ENCODE measurements at regions not wholly inside any gene's neighbourhood (a gene's known extent, or its start where the extent isn't known, plus 50 kb on each side); places are given as distances from the start of the nearest gene placed in this dataset.
"Not testable (repeated sequence)": the region's sequence is repeated elsewhere in the genome, so short reads cannot be mapped to it uniquely, and the experiment has no call there.

DNA sequence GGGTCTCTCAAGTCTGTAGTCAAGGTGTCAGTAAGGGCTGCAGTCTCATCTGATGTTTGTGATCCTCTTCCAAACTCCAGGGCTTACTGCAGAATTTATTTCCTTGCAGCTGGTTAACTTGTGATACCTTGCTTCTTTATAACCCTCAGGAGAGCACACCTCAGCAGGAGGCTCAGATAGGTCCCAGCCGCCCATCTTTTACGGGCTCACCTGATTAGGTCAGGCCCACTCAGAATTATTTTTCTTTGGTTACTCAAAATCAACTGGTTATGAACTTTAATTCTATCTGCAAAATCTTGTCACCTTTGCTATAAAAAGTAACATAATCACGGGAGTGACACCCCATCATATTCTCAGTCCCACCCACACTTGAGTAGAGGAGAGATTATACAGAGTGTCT lies 99.9 kb upstream of the BEND4 start:
- Mint-ChIP-seq H3K4me3 (ENCODE audit: low read depth, unreplicated experiment) (no peak overlapping the region), H3K4me1 (ENCODE audit: low read depth, unreplicated experiment) (no peaks in the 10 kb centered on the region), H3K27ac (ENCODE audit: unreplicated experiment) (no peak overlapping the region), H3K9me3 (ENCODE audit: low read depth, unreplicated experiment) (no peaks in the 10 kb centered on the region), H3K27me3 (ENCODE audit: unreplicated experiment) (peaks cover 27% of the 10 kb centered on the region), H3K36me3 (ENCODE audit: insufficient read depth, unreplicated experiment) (no peaks in the 10 kb centered on the region)
- no peak for DNase-seq
- intact Hi-C loops (cut with micrococcal nuclease; ENCODE audit: unreplicated experiment), result no loop called here
- CTCF ChIA-PET, result no interaction called here
- TF ChIP-seq, protein P1, sequence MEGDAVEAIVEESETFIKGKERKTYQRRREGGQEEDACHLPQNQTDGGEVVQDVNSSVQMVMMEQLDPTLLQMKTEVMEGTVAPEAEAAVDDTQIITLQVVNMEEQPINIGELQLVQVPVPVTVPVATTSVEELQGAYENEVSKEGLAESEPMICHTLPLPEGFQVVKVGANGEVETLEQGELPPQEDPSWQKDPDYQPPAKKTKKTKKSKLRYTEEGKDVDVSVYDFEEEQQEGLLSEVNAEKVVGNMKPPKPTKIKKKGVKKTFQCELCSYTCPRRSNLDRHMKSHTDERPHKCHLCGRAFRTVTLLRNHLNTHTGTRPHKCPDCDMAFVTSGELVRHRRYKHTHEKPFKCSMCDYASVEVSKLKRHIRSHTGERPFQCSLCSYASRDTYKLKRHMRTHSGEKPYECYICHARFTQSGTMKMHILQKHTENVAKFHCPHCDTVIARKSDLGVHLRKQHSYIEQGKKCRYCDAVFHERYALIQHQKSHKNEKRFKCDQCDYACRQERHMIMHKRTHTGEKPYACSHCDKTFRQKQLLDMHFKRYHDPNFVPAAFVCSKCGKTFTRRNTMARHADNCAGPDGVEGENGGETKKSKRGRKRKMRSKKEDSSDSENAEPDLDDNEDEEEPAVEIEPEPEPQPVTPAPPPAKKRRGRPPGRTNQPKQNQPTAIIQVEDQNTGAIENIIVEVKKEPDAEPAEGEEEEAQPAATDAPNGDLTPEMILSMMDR (IDR thresholded peaks at IDR 0.05; ENCODE audit: unreplicated experiment), result no peak
- BruUV-seq (replicated peaks), result no TSS peak

DNA sequence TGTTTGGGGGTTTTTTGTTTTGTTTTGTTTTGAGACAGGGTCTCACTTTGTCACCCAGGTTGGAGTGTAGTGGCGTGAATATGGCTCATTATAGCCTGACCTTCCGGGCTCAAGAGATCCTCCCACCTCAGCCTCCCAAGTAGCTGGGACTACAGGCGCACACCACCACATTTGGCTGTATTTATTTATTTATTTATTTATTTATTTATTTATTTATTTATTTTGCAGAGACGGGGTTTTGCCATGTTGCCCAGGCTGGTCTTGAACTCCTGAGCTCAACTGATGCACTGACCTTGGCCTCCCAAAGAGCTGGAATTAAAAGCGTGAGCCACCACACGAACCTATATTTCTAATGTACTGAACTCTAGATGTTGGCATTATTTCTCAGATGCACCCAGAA lies 105.2 kb upstream of the BEND4 start:
- H3K36me3 Mint-ChIP-seq (ENCODE audit: insufficient read depth, unreplicated experiment); H3K27ac Mint-ChIP-seq (ENCODE audit: unreplicated experiment); H3K27me3 Mint-ChIP-seq (ENCODE audit: unreplicated experiment); H3K4me3 Mint-ChIP-seq (ENCODE audit: low read depth, unreplicated experiment); H3K4me1 Mint-ChIP-seq (ENCODE audit: low read depth, unreplicated experiment); intact Hi-C loops (cut with micrococcal nuclease; ENCODE audit: unreplicated experiment); DNase-seq; BruUV-seq (replicated peaks); H3K9me3 Mint-ChIP-seq (ENCODE audit: low read depth, unreplicated experiment); CTCF ChIA-PET: not testable (repeated sequence)

DNA sequence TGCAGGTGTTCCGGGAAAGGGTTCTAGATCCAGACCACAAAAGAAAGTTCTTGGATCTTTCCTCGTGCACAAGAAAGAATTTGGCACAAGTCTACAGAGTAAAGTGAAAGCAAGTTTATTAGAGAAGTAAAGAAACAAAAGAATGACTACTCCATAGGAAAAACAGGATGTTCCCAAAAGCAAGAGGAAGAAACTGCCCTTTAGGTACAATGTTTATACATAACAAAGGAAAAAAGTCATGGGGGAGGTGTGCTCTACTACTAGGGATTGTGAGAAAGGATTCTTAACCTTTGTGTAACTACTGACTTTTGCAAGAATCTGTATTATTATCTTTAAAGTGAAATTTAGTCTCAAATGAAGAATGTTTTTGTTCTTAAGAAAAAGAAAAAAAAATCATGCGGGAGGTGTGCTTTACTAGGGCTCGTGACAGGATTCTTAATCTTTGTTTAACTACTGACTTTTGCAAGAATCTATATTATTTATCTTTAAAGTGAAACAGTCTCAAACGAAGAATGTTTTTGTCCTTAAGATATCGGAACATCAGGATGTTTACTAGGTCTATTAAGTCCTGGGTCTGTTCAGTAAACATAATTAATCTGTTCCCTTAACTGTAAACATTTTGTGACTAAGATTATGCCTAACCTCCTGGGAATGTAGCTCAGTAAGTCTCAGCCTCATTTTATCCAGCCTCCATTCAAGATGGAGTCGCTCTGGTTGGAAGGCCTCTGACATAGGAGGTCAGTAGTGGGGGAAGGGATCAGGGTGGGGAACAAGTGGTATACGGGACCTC lies 110.4 kb upstream of the BEND4 start:
- CTCF ChIA-PET, result interaction anchor here (0.6 kb wide), 1 partner anchor 186 kb away, joined by 3 read pairs; no protein-coding TSS in a partner anchor
- intact Hi-C loops (cut with micrococcal nuclease; ENCODE audit: unreplicated experiment), result no loop called here
- TF ChIP-seq, protein P1 (IDR thresholded peaks at IDR 0.05; ENCODE audit: unreplicated experiment), result no peak
- no TSS peak for BruUV-seq (replicated peaks)
- no peaks in the 10 kb centered on the region for H3K36me3 Mint-ChIP-seq (ENCODE audit: insufficient read depth, unreplicated experiment)
- DNase-seq, result no peak
- no peaks in the 10 kb centered on the region for H3K9me3 Mint-ChIP-seq (ENCODE audit: low read depth, unreplicated experiment)
- H3K4me1 Mint-ChIP-seq (ENCODE audit: low read depth, unreplicated experiment), result no peaks in the 10 kb centered on the region
- no peak overlapping the region for H3K27ac Mint-ChIP-seq (ENCODE audit: unreplicated experiment)
- H3K27me3 Mint-ChIP-seq (ENCODE audit: unreplicated experiment), result no peaks in the 10 kb centered on the region
- H3K4me3 Mint-ChIP-seq (ENCODE audit: low read depth, unreplicated experiment), result no peak overlapping the region

DNA sequence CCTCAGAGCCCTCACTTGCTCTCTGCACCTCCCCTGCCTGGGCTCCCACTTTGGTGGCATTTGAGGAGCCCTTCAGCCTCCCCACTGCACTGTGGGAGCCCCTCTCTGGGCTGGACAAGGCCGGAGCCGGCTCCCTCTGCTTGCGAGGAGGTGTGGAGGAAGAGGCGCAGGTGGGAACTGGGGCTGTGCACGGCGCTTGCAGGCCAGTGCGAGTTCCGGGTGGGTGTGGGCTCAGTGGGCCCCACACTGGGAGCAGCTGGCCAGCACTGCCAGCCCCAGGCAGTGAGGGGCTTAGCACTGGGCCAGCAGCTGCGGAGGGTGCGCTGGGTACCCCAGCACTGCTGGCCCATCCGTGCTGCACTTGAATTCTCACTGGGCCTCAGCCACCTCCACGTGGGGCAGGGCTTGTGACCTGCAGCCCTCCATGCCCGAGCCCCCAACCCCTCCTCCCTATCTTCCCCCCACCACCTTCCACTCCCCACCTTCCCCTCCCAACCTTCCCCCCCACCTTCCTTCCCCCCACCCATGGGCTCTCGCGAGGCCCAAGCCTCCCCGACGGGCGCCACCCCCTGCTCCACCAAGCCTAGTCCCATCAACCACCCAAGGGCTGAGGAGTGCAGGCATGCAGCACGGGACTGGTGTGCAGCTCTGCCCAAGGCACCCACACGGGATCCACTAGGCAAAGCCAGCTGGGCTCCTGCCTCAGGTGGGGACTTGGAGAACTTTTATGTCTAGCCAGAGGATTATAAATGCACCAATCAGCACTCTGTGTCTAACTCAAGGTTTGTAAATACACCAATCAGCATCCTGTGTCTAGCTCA lies 113.5 kb upstream of the BEND4 start:
- no peaks in the 10 kb centered on the region for H3K36me3 Mint-ChIP-seq (ENCODE audit: insufficient read depth, unreplicated experiment)
- CTCF ChIA-PET, result no interaction called here
- no TSS peak for BruUV-seq (replicated peaks)

More for the DNA sequence above, 113.5 kb upstream of the BEND4 start:
- TF ChIP-seq, protein P1 (IDR thresholded peaks at IDR 0.05; ENCODE audit: unreplicated experiment), result no peak
- intact Hi-C loops (cut with micrococcal nuclease; ENCODE audit: unreplicated experiment), result no loop called here
- Mint-ChIP-seq H3K9me3 (ENCODE audit: low read depth, unreplicated experiment) (no peaks in the 10 kb centered on the region), H3K4me3 (ENCODE audit: low read depth, unreplicated experiment) (no peak overlapping the region), H3K27ac (ENCODE audit: unreplicated experiment) (no peak overlapping the region), H3K27me3 (ENCODE audit: unreplicated experiment) (no peaks in the 10 kb centered on the region), H3K4me1 (ENCODE audit: low read depth, unreplicated experiment) (no peaks in the 10 kb centered on the region)
- no peak for DNase-seq
